K562 (cell line): ENCODE measurements at regions not wholly inside any gene's neighbourhood (a gene's known extent, or its start where the extent isn't known, plus 50 kb on each side); places are given as distances from the start of the nearest gene placed in this dataset.

Experiments
- CREM ChIP-seq: IDR thresholded peaks from 2 replicates; pipeline ENCODE4 v1.6.1; 2014; ENCODE audit warnings: antibody characterized with exemption, low read depth
- GABPA ChIP-seq: fragments of 200-800 bp; sonication (Bioruptor generic); conservative IDR thresholded peaks from 2 replicates; pipeline ENCODE4 v1.6.1; 2016; ENCODE audit warnings: low read depth, missing genetic modification characterization, missing compliant biosample characterization
- ID3 ChIP-seq, 2 experiments: fragments of 250-450 bp in 1 of 2; fragments of 450-650 bp in 1 of 2; sonication (Bioruptor Pico) in 1 of 2; IDR thresholded peaks; 2 replicates each; pipeline versions ENCODE4 v1.6.1 to v1.8.0; 2016 to 2021; ENCODE audit warnings: mild to moderate bottlenecking in 2 of 2, moderate library complexity in 2 of 2, missing compliant biosample characterization in 1 of 2, missing genetic modification characterization in 1 of 2
- PHF20 ChIP-seq: fragments of 450-650 bp; IDR thresholded peaks from 2 replicates; pipeline ENCODE4 v1.6.1; 2018; ENCODE audit not compliant: partially characterized antibody
- RCOR1 ChIP-seq, 2 experiments: IDR thresholded peaks; 2 replicates each; pipeline ENCODE4 v1.6.1; 2012; ENCODE audit warnings: low read depth in 2 of 2, low read length in 2 of 2, borderline replicate concordance in 1 of 2, improper control_type of control experiment in 1 of 2
- TCF7L2 ChIP-seq: fragments of 150-350 bp; IDR thresholded peaks from 2 replicates; pipeline ENCODE4 v1.6.1; 2016; ENCODE audit warnings: low read depth, mild to moderate bottlenecking, low read length, moderate library complexity
- USF2 ChIP-seq: sonication (generic); formaldehyde crosslinking; IDR thresholded peaks from 2 replicates; pipeline ENCODE4 v1.5.0; 2020; ENCODE audit warnings: missing genetic modification reagents
- ZNF224 ChIP-seq: sonication (generic); formaldehyde crosslinking; IDR thresholded peaks from 2 replicates; pipeline ENCODE4 v1.8.0; 2022; ENCODE audit warnings: mild to moderate bottlenecking, missing genetic modification reagents
- ZNF318 ChIP-seq, 2 experiments: fragments of 450-650 bp; IDR thresholded peaks; 2 replicates each; pipeline ENCODE4 v1.6.1; 2016; ENCODE audit warnings: mild to moderate bottlenecking in 2 of 2, borderline replicate concordance in 1 of 2, low read depth in 1 of 2, moderate library complexity in 1 of 2
- TF ChIP-seq, protein P1 (sequence below), 3 experiments: IDR thresholded peaks in 2 of 3; conservative IDR thresholded peaks in 1 of 3; 2 replicates each; pipeline ENCODE4 v1.5.1; 2011 to 2012; ENCODE audit warnings: low read length in 3 of 3, mild to moderate bottlenecking in 3 of 3, control low read depth in 2 of 3, improper control_type of control experiment in 1 of 3, inconsistent platforms in 1 of 3, low read depth in 1 of 3, mixed read lengths in 1 of 3, moderate library complexity in 1 of 3; ENCODE audit not compliant: insufficient read depth in 2 of 3
- TF ChIP-seq, protein P2 (sequence below): fragments of 250-450 bp; sonication (Bioruptor Pico); IDR thresholded peaks from 2 replicates; pipeline ENCODE4 v1.9.0; 2021; ENCODE audit warnings: mild to moderate bottlenecking, inconsistent platforms

DNA sequence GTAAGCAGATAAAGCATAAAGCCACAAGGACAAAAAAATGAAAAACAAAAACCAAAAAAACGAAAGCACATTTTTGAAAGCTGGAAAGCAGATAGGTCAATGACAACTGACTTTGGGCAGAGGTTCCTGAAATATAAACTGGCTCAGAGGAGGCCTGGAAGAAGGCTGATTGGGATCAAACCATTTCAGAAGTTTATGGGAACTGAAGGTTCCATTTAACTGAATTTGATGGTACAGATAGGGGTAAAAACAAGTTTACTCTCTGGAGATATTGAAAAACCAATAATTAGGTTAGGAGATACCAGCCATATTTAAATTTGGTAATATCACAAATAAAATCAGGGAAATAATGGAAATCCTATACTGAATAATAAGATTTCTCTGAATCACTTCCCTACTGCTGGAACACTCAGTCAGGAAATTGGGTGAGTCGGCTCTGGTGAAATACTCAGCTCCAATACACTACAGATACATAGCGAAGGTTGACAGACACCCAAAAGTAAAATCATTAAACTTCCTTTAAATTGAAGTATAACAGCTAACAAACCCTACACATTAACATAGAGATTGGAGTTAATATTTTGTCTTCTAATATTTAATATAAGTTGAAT, 1584.3 kb downstream of the STIM2 start:
- TF ChIP-seq GABPA (tag) (no peak), PHF20 (no peak), USF2 (CRISPR knock-in tag) (no peak), RCOR1 (IDR thresholded peaks at IDR 0.05; ENCODE audit: borderline replicate concordance in 1 of 2, low read depth in 2 of 2, low read length in 2 of 2) (no peak), ZNF318 (IDR thresholded peaks at IDR 0.05; ENCODE audit: borderline replicate concordance in 1 of 2, low read depth in 1 of 2) (no peak), TCF7L2 (no peak), ZNF224 (CRISPR knock-in tag) (no peak), CREM (no peak), ID3 (CRISPR knock-in tag; IDR thresholded peaks at IDR 0.05) (no peak), ID3 (tag; IDR thresholded peaks at IDR 0.05) (no peak)
- TF ChIP-seq, protein P1, sequence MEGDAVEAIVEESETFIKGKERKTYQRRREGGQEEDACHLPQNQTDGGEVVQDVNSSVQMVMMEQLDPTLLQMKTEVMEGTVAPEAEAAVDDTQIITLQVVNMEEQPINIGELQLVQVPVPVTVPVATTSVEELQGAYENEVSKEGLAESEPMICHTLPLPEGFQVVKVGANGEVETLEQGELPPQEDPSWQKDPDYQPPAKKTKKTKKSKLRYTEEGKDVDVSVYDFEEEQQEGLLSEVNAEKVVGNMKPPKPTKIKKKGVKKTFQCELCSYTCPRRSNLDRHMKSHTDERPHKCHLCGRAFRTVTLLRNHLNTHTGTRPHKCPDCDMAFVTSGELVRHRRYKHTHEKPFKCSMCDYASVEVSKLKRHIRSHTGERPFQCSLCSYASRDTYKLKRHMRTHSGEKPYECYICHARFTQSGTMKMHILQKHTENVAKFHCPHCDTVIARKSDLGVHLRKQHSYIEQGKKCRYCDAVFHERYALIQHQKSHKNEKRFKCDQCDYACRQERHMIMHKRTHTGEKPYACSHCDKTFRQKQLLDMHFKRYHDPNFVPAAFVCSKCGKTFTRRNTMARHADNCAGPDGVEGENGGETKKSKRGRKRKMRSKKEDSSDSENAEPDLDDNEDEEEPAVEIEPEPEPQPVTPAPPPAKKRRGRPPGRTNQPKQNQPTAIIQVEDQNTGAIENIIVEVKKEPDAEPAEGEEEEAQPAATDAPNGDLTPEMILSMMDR (IDR thresholded peaks at IDR 0.05 in 2 of 3, conservative IDR thresholded peaks at IDR 0.05 in 1 of 3; ENCODE audit: insufficient read depth in 2 of 3, low read depth in 1 of 3, low read length in 3 of 3): no peak
- TF ChIP-seq, protein P2, sequence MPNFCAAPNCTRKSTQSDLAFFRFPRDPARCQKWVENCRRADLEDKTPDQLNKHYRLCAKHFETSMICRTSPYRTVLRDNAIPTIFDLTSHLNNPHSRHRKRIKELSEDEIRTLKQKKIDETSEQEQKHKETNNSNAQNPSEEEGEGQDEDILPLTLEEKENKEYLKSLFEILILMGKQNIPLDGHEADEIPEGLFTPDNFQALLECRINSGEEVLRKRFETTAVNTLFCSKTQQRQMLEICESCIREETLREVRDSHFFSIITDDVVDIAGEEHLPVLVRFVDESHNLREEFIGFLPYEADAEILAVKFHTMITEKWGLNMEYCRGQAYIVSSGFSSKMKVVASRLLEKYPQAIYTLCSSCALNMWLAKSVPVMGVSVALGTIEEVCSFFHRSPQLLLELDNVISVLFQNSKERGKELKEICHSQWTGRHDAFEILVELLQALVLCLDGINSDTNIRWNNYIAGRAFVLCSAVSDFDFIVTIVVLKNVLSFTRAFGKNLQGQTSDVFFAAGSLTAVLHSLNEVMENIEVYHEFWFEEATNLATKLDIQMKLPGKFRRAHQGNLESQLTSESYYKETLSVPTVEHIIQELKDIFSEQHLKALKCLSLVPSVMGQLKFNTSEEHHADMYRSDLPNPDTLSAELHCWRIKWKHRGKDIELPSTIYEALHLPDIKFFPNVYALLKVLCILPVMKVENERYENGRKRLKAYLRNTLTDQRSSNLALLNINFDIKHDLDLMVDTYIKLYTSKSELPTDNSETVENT: no peak
